ENCODE measurements at regions not wholly inside any gene's neighbourhood (a gene's known extent, or its start where the extent isn't known, plus 50 kb on each side); places are given as distances from the start of the nearest gene placed in this dataset.

DNA sequence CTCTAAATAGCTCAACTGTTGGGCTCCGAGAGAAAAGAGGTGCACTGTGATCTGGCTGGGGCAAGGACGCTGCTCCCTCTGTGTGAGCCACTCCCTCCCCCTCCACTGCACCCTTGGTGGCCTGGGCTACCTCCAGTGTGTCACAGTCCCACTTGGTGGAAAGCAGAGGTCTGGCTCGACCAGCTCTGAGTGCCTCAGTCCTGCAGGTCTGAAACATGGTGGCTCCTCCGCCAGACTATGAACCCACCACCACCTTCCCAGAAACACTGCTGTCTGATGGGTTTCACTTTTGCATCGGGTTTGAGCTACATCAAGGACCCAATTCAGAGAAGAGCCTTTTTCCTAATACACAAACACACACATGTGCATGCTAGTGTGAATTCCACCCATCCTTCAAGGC lies 500.1 kb downstream of the RPS24 start:
- Mint-ChIP-seq H3K27ac (ENCODE audit: unreplicated experiment) (no peak overlapping the region), H3K4me1 (ENCODE audit: unreplicated experiment) (peaks cover under 1% of the 10 kb centered on the region), H3K27me3 (ENCODE audit: unreplicated experiment) (no peaks in the 10 kb centered on the region), H3K9me3 (ENCODE audit: unreplicated experiment) (no peaks in the 10 kb centered on the region), H3K36me3 (ENCODE audit: low read depth, unreplicated experiment) (no peaks in the 10 kb centered on the region), H3K4me3 (ENCODE audit: unreplicated experiment) (no peak overlapping the region)
- DNase-seq (ENCODE audit: low spot score) = no peak
- TF ChIP-seq, protein P1, sequence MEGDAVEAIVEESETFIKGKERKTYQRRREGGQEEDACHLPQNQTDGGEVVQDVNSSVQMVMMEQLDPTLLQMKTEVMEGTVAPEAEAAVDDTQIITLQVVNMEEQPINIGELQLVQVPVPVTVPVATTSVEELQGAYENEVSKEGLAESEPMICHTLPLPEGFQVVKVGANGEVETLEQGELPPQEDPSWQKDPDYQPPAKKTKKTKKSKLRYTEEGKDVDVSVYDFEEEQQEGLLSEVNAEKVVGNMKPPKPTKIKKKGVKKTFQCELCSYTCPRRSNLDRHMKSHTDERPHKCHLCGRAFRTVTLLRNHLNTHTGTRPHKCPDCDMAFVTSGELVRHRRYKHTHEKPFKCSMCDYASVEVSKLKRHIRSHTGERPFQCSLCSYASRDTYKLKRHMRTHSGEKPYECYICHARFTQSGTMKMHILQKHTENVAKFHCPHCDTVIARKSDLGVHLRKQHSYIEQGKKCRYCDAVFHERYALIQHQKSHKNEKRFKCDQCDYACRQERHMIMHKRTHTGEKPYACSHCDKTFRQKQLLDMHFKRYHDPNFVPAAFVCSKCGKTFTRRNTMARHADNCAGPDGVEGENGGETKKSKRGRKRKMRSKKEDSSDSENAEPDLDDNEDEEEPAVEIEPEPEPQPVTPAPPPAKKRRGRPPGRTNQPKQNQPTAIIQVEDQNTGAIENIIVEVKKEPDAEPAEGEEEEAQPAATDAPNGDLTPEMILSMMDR (IDR thresholded peaks at IDR 0.05; ENCODE audit: unreplicated experiment) = no peak

DNA sequence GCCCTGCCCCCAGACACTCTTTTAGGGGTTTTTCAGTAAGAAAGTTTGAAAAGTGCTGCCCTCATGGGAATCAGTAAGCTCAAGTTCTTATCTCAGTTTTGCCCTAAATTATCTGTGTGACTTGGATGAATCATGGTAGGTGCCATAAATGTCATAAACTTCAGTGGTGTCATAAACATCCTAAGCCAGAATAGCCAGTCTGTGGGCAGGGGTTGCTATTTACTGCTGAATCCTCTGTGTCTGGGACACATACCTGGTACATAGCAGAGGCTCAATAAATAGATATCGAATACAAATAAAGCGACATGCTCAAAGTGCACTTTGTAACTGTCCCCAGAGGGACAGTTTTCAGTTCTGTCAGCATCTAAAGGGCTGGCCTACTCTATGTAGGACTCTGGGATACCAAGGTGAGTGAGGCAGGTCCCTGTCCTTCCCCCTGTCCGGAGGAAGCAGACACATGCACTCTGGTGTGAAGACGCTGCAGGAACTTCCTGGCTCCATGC lies 502.1 kb downstream of the RPS24 start:
- no peak overlapping the region for H3K4me3 Mint-ChIP-seq (ENCODE audit: unreplicated experiment)
- H3K27me3 Mint-ChIP-seq (ENCODE audit: unreplicated experiment) = no peaks in the 10 kb centered on the region
- no peaks in the 10 kb centered on the region for H3K4me1 Mint-ChIP-seq (ENCODE audit: unreplicated experiment)
- TF ChIP-seq, protein P1 (IDR thresholded peaks at IDR 0.05; ENCODE audit: unreplicated experiment) = no peak
- no peak for DNase-seq (ENCODE audit: low spot score)
- no peak overlapping the region for H3K27ac Mint-ChIP-seq (ENCODE audit: unreplicated experiment)
- H3K36me3 Mint-ChIP-seq (ENCODE audit: low read depth, unreplicated experiment) = no peaks in the 10 kb centered on the region
- no peaks in the 10 kb centered on the region for H3K9me3 Mint-ChIP-seq (ENCODE audit: unreplicated experiment)

DNA sequence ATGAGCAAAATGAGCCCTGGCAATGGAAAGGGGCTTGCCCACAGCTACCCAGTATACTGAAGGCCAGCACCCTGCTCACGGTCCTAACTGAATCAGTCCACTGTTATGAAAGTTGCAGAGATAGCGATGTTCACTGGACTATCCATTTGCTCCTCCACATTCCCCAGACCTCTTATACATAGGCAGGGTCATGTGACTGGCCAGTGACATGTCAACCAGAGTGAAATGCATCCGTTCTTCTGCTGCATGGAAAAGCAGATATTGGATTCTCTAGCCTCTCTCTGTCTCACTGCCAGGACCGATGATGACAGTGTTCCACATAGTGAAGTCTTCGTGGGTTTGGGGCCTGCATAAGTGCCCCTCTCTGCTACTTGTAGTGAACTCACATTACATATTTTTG lies 503.4 kb downstream of the RPS24 start:
- no peak overlapping the region for H3K27ac Mint-ChIP-seq (ENCODE audit: unreplicated experiment)
- H3K9me3 Mint-ChIP-seq (ENCODE audit: unreplicated experiment) = no peaks in the 10 kb centered on the region
- H3K4me1 Mint-ChIP-seq (ENCODE audit: unreplicated experiment) = no peaks in the 10 kb centered on the region

DNA sequence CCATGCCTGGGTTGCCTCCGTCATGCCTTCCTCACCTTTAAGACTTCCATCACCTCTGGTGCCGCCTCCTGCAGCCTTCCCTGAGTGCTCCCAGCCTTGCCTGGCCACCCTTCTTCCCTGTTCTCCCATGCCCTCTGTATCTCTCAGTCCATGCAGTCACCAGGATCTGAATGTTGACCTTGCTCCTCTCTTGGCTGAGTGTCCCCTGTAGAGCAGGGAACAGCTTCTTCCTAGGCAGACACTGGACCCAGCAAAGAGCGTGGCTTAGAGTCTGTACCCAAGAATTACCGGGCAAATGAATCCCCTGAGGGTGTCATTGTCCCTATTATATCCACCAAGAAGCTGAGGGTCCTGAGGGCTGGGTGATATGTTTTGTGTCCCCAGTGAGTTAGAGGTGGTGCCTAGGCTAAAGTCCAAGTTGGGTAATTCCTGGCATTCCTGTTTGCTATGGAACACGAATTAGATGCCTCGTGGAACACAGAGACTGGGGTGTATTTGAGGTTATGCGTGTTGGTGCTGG lies 505.6 kb downstream of the RPS24 start:
- DNase-seq (ENCODE audit: low spot score) = no peak
- Mint-ChIP-seq H3K9me3 (ENCODE audit: unreplicated experiment) (no peaks in the 10 kb centered on the region), H3K4me3 (ENCODE audit: unreplicated experiment) (no peak overlapping the region), H3K27me3 (ENCODE audit: unreplicated experiment) (no peaks in the 10 kb centered on the region), H3K36me3 (ENCODE audit: low read depth, unreplicated experiment) (no peaks in the 10 kb centered on the region), H3K4me1 (ENCODE audit: unreplicated experiment) (no peaks in the 10 kb centered on the region), H3K27ac (ENCODE audit: unreplicated experiment) (no peak overlapping the region)
- TF ChIP-seq, protein P1 (IDR thresholded peaks at IDR 0.05; ENCODE audit: unreplicated experiment) = no peak

More for the DNA sequence above, 503.4 kb downstream of the RPS24 start:
- DNase-seq (ENCODE audit: low spot score) = no peak
- Mint-ChIP-seq H3K4me3 (ENCODE audit: unreplicated experiment) (no peak overlapping the region), H3K36me3 (ENCODE audit: low read depth, unreplicated experiment) (no peaks in the 10 kb centered on the region), H3K27me3 (ENCODE audit: unreplicated experiment) (no peaks in the 10 kb centered on the region)
- TF ChIP-seq, protein P1 (IDR thresholded peaks at IDR 0.05; ENCODE audit: unreplicated experiment) = no peak

DNA sequence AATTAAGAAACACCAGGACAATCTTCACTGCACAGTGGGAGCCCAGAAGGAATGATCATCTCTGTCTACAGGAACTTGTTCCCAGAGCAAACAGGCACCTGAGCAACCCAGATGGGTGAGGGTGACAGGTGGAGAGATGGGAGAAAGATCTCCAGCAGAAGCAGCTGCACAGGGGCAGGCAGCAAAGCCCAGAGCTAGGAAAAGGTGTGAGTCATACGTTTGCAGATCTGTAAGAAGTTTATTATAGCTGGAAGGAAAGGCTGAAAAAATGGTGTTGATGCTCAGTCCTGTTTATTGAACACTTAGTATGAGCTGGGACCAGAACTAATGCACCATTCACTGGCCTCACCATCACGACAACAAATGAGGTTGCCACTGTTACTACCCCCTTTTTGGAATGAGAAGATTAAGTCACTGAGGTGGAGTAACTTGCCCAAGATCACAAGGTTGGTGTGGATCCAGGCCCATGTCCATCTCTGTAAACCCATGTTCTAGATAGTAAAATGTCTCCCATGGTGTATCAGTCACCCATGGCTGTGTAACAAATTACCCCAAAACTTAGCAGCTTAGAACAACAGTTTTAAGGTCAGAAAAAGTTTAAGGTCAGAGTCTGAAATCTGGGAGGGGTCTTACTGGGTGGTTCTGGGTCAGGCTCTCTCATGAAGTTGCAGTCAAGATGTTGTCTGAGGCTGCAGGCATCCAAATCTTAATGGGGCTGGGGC lies 506.9 kb downstream of the RPS24 start:
- H3K4me1 Mint-ChIP-seq (ENCODE audit: unreplicated experiment) = no peaks in the 10 kb centered on the region
- DNase-seq (ENCODE audit: low spot score) = no peak
- TF ChIP-seq, protein P1 (IDR thresholded peaks at IDR 0.05; ENCODE audit: unreplicated experiment) = no peak

More for the DNA sequence above, 506.9 kb downstream of the RPS24 start:
- H3K36me3 Mint-ChIP-seq (ENCODE audit: low read depth, unreplicated experiment) = no peaks in the 10 kb centered on the region
- no peaks in the 10 kb centered on the region for H3K27me3 Mint-ChIP-seq (ENCODE audit: unreplicated experiment)
- no peak overlapping the region for H3K4me3 Mint-ChIP-seq (ENCODE audit: unreplicated experiment)
- H3K27ac Mint-ChIP-seq (ENCODE audit: unreplicated experiment) = no peak overlapping the region
- no peaks in the 10 kb centered on the region for H3K9me3 Mint-ChIP-seq (ENCODE audit: unreplicated experiment)
